GM18517 (cell line): ENCODE measurements at regions not wholly inside any gene's neighbourhood (a gene's known extent, or its start where the extent isn't known, plus 50 kb on each side); places are given as distances from the start of the nearest gene placed in this dataset.
A peak's percentile ranks its signal among the peaks of the same experiment; 100 is the strongest.
"Not testable (repeated sequence)": the region's sequence is repeated elsewhere in the genome, so short reads cannot be mapped to it uniquely, and the experiment has no call there.

Source experiments
- ATAC-seq: cut with Tn5 transposase; IDR thresholded peaks from one replicate; pipeline ENCODE4 v1.9.1; 2021; ENCODE audit warnings: mild to moderate bottlenecking, moderate library complexity; ENCODE audit not compliant: unreplicated experiment

DNA sequence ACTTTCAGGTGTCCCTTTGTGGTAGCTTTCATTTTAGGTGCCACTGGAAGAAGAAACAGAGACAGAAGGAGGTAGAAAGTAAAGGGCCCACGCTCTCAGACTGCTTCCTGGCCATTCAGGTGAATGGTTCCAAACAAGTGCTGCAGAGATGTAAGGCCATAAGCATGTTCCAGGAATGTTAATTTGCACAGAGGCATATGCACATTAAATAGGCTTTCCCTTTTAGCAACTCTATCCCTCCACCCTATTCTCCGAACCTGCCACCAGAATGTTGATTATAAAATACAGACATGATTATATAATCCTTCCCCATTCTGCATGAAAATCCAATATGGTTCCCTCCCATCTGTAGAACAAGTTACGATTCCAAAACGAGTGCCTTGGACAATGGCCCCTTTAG is 297.2 kb downstream of the C6orf118 start:
- no peak for ATAC-seq

DNA sequence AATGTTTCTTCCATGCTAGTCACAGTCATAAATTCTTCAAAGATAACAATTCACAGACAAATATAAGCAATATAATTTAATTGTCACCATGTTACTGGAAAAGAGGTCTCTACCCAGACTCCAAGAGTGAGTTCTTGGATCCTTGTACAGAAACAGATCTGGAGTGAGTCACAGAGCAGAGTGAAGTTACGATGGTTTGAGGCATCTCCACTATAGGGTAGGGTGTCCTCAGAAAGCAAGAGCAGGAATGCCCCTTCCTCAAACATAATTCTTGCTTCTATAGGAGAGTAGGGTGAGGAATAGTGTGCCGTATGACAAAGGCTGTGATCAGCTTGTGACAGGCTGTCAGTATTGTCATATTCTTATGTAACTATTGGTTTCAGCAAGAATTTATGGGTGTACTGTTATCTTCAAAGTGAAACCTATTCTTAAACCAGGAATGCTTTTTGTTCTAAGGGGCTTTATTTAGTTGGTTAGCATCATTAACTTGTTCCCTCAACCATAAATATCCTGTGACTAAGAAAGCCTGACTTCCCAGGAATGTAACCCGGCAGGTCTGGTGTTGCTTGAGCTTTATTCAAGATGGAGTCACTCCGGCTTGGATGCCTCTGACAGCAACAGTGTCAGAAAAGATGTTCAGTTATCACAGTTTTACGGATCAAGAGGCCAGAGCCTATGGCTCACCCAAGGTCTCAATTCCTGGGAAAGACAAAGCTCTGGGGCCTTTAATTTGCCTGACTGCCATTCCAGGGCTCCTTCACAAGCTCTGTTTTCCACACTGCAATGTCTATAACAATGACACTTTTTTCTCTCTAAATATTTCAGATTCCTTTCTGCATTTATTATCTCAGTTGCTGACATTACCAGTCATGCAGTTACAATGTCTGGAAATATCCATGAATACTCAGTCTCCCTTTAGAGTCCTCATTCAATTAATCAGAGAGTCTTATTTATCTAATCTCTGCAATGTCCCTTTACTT is 298.6 kb downstream of the C6orf118 start:
- ATAC-seq = no peak

DNA sequence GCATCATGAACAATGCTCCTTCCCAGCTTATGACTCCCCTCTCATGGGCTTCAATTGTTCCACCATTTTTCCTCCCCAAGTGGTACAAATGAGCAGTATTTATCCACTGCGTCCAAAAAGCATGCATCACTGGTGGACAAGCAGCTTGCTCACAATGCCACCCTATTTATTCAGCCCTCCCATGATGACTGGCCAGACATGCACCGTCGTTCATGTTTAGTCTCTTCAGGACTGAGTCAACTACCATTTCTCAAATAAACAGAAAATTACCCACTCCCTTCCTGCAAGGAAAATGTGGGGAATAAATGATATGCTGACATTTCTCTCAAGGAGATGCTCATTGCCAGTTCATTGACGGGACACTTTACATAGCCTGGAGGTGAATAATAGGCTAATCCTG is 300.4 kb downstream of the C6orf118 start:
- no peak for ATAC-seq

- ATAC-seq = no peak
Observed at GRCh38 chr6:165002866-165003265, 306.5 kb downstream of the C6orf118 start.

DNA sequence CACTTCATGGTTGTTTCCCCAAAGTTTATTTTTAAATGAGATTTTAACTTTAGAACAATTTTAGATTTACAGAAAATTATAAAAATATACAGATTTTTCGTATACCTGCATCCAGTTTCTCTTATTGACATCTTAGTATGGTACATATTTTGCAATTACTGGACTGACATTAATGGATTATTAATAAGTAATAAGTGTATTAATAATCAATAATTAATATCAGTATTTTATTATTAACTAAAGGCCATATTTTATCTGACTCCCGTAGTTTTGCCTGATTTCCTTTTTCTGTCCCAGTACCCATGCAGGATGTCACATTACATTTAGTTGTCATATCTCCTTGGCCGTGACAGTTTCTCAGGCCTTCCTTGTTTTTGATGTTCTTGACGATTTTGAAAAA is 307.0 kb downstream of the C6orf118 start:
- ATAC-seq = no peak

GRCh38 chr6:165001502-165002157 is 307.8 kb downstream of the C6orf118 start:
- no peak for ATAC-seq

DNA sequence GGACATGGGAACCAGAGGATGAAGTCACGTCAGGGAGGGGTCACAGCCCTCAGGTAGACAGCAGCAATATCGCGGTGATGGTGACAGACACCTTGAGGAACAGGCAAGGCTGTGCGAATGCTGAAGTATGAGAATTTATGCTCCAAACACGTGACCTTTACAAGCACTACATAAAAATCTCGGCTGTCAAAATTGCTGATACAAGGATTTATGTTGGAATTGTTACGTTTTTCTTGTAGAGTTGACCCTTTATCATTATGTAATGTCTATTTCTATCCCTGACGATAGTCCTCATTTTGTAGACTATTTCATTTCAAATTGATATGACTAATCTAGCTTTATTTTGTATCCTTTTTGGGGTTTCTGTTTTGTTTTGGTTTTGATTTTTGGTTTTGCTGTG is 311.1 kb downstream of the C6orf118 start:
- no peak for ATAC-seq

DNA sequence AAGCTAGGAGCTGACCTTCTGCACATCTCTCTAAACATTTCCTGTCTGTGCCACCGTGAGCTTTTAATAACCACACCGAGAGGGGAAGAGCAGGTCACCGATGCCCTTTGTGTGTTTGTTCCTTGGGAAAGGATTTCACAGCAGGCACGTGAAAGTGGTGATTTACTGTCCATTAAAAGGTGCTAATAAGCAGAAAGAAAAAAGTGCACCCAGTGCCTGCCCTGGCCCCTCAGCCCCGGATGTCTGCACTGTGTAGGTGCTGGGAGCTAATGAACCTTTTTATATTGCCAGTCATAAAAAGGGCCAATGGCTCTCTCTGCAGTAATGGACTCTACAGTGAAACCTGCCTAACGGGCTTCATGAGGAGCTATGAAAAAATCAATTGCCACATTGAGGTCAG is 312.6 kb downstream of the C6orf118 start:
- no peak for ATAC-seq

GRCh38 chr6:164991573-164991972 is 317.8 kb downstream of the C6orf118 start:
- ATAC-seq = no peak

DNA sequence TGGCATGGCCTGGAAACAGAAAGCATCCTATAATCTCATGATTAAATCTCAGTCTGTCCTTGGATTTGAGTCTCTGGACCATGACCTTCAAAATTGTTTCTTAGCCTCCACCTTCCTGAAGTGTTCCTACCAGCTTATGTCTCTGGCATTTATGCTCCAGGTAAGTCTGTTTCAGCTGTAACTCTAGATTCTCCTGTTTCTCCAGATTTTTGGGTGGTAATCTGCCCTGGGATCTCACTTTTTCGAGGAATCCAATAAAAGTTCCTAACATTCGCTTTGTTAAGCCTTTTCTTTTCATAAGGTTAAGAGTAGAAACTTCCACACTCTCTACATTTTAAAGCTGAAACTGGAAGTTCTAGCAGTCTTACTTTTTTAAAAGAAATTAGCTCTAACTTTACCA is 318.5 kb downstream of the C6orf118 start:
- no peak for ATAC-seq

DNA sequence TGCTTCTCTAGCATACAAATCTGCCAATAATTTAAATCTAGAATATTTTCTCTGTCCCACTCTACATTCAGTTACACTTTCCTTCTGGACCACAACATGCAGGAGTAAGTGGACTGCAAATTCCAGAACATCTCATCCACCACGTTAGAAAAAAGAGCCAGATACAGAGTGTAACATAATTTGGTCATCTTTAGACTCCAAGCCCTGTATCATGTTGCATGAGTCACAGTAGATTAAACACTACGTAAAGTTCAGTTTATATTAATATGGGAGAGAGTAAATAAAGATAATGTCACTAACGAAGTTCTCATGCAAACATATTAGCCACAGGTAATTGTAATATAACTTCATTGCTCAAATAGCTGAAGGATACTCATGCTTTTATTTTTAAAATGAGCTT is 327.0 kb downstream of the C6orf118 start:
- ATAC-seq = no peak

DNA sequence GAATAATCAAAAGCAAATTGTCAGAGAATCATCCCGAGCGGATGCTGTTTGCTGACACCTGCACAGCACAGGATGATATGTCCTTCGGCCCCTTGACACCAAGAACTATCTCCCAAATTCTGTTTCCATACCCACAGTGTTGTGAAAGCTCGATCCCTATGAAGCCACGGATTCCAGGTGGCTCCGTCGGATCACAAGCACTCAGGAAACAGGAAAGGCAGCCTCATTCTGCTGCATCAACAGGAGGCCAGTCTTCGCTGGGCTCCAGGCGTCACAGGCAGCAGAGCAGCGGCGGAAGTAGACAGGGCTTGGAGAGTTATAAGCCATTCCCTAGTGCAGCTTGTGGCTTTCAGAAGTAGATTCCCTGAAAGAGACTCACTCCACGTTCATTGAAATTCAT is 342.3 kb downstream of the C6orf118 start:
- ATAC-seq = no peak

- ATAC-seq = no peak
Observed at GRCh38 chr6:164962805-164963204, 346.6 kb downstream of the C6orf118 start.

- ATAC-seq = no peak
Observed at GRCh38 chr6:164947164-164947563, 362.2 kb downstream of the C6orf118 start.

GRCh38 chr6:164942271-164942670 is 367.1 kb downstream of the C6orf118 start:
- no peak for ATAC-seq

DNA sequence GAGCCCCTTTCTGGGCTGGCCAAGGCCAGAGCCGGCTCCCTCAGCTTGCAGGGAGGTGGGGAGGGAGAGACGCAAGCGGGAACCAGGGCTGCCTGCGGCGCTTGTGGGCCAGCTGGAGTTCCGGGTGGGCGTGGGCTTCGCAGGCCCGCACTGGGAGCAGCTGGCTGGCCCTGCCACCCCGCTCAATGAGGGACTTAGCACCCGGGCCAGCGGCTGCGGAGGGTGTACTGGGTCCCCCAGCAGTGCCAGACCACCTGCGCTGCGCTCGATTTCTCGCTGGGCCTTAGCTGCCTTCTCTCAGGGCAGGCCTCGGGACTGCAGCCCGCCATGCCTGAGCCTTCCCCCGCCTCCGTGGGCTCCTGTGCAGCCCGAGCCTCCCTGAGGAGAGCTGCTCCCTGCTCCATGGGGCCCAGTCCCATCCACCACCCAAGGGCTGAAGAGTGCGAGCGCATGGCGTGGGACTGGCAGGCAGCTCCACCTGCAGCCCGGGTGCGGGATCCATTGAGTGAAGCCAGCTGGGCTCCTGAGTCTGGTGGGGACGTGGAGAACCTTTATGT is 376.1 kb downstream of the C6orf118 start:
- not testable (repeated sequence) for ATAC-seq

- no peak for ATAC-seq
Observed at GRCh38 chr6:164929408-164929977, 379.9 kb downstream of the C6orf118 start.

DNA sequence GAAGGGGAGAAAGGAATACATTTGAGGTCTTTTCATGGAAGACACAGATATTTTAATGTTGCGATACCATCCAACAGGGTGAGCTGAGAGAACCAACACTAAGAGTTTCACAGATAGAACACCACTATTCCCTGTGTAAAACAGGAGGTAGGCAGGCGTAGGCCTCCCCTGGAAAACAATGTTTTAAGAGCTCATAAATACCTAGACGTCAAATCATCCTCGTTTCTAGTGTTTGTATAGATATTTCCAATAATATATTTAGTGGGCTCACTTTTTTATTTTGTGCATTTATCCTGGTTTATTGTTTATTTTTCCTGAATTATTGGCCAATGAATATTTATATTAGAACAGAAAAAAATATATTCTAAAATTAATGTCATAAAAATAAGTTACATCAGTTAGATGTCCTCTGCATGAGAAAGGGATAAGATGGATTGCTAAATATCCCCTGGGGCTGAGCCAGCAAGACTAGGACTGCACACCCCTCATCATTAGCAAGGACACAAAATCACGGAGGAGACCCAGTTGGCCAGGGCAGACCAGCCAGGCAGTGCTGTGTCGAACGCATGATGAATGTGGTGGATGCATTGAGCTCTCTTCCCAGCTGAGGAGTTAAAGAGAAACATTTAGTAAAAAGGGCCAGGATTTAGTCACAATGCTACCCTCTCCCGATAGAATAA is 380.5 kb downstream of the C6orf118 start:
- ATAC-seq = no peak

- no peak for ATAC-seq
Observed at GRCh38 chr6:164928057-164928727, 381.2 kb downstream of the C6orf118 start.

DNA sequence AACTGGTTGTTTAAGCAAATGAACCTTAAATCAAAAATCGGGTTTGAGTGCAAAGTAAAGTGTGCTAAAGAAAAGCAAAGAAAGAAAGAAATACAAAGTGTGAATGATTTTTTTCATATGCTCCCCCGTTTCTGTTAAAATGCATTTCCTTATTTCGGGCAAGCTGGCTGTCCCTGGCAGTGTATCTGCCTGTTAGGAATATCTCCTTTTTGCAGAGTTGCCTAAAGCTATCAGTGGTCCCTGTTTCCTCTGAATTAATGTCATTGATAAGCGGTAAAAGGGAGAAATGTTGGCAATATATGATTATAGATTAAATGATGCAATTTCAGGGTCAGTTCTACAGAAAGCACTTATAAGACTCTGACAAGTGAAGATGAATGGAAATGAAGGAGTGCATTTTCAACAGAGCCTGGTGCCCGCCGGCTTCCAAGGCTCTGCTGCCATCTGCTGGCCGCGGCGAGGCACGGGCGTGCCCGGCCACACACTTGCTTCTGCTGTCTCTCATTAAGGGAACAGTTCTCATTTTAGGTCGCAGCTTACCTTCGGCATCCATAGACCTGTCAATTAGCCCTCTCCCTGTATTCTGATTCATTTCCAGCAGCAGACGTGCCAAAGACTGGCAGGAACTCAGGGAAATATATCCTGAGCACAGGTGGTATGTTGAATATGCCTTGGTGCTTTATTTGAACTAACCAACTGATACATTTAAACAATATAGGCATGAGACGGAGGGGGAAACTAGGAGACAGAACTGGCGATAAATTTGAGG is 381.9 kb downstream of the C6orf118 start:
- ATAC-seq = peak; percentile 77
